Gastroesophageal sphincter (tissue), 3 donors: ENCODE measurements at regions not wholly inside any gene's neighbourhood (a gene's known extent, or its start where the extent isn't known, plus 50 kb on each side); places are given as distances from the start of the nearest gene placed in this dataset.

Experiments used
- CTCF ChIP-seq, 4 experiments: fragments of 200-600 bp in 2 of 4; fragments of 450-650 bp in 2 of 4; sonication (generic) in 1 of 4; IDR thresholded peaks; one replicate each; pipeline ENCODE4 v1.5.1; 2017 to 2019; ENCODE audit warnings: antibody characterized with exemption in 4 of 4, mild to moderate bottlenecking in 2 of 4, moderate library complexity in 2 of 4
- EP300 ChIP-seq: sonication (generic); formaldehyde crosslinking; IDR thresholded peaks from one replicate; pipeline ENCODE4 v1.6.1; 2017; ENCODE audit warnings: antibody characterized with exemption, mild to moderate bottlenecking
- POLR2A ChIP-seq, 2 donors: fragments of 450-650 bp; IDR thresholded peaks; one replicate each; pipeline ENCODE4 v1.6.1; 2017; ENCODE audit warnings: antibody characterized with exemption in 2 of 2, mild to moderate bottlenecking in 2 of 2, moderate library complexity in 1 of 2
- POLR2AphosphoS5 ChIP-seq: sonication (generic); formaldehyde crosslinking; IDR thresholded peaks from one replicate; pipeline ENCODE4 v1.6.1; 2017; ENCODE audit warnings: antibody characterized with exemption

DNA sequence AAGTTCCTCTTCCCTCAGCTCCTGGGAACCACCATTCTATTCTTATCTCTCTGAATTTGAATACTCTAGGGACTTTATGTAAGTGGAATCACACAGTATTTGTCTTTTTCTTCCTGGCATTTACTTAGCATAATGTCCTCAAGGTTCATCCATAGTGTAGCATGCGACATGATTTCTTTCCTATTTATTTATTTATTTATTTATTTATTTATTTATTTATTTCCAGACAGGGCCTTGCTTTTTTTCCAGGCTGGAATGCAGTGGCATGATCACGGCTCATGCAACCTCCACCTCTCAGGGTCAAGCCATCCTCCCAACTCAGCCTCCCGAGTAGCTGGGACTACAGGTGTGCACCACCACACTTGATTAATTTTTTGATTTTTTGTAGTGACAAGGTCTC is 142.1 kb downstream of the GPBP1 start:
- TF ChIP-seq POLR2A (IDR thresholded peaks at IDR 0.05), result no peak
- no peak for TF ChIP-seq POLR2AphosphoS5
- no peak for TF ChIP-seq CTCF (IDR thresholded peaks at IDR 0.05)
- no peak for TF ChIP-seq EP300
